ENCODE measurements at regions not wholly inside any gene's neighbourhood (a gene's known extent, or its start where the extent isn't known, plus 50 kb on each side); places are given as distances from the start of the nearest gene placed in this dataset.

DNA sequence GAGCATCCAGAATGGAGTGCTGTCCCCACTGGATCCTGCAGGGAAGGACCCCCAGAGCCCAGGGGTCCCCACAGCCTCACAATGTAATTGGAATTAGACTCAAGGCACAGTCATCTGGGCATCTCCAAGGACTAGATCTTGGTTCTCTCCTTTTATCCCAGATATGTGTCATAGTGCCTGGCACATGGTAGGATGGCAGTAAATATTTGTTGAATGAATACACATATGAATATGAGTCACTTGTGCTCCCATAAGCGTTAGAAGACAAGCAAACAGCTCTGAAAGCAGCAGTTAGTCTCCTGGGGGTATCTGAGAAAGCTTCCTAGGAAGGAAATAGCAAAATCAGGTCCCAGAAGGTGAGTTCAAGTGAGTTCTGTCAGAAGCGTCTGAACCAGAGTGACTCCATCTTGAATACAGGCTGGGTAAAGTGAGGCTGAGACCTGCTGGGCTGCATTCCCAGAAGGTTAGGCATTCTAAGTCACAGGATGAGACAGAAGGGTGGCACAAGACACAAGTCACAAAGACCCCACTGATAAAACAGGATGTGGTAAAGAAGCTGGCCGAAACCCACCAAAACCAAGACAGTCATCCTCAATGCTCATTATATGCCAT, 234.1 kb upstream of the ID2 start:
- TF ChIP-seq, protein P1, sequence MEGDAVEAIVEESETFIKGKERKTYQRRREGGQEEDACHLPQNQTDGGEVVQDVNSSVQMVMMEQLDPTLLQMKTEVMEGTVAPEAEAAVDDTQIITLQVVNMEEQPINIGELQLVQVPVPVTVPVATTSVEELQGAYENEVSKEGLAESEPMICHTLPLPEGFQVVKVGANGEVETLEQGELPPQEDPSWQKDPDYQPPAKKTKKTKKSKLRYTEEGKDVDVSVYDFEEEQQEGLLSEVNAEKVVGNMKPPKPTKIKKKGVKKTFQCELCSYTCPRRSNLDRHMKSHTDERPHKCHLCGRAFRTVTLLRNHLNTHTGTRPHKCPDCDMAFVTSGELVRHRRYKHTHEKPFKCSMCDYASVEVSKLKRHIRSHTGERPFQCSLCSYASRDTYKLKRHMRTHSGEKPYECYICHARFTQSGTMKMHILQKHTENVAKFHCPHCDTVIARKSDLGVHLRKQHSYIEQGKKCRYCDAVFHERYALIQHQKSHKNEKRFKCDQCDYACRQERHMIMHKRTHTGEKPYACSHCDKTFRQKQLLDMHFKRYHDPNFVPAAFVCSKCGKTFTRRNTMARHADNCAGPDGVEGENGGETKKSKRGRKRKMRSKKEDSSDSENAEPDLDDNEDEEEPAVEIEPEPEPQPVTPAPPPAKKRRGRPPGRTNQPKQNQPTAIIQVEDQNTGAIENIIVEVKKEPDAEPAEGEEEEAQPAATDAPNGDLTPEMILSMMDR (IDR thresholded peaks at IDR 0.05): no peak
- no peak for TF ChIP-seq POLR2A (IDR thresholded peaks at IDR 0.05)
